Astrocyte (in vitro differentiated cells and primary cell): ENCODE measurements at regions not wholly inside any gene's neighbourhood (a gene's known extent, or its start where the extent isn't known, plus 50 kb on each side); places are given as distances from the start of the nearest gene placed in this dataset.

Experiments
- DNase-seq: peaks from one replicate; pipeline ENCODE4 v3.0.0-alpha.2; 2010; ENCODE audit warnings: low read depth
- FAIRE-seq: peaks from 2 replicates; lab custom pipeline; 2011; peaks lifted over from hg19 to GRCh38; lab: Jason Lieb, UNC
- H2AFZ ChIP-seq: 2 replicates; pipeline ENCODE4 v1.6.0; 2012; ENCODE audit warnings: low read depth, low read length, inconsistent platforms
- H3K27ac ChIP-seq: 2 replicates; pipeline ENCODE4 v1.5.1; 2011; ENCODE audit warnings: low read depth, low read length, inconsistent platforms
- H3K27me3 ChIP-seq: 2 replicates; pipeline ENCODE4 v1.6.0; 2011; ENCODE audit warnings: low read length, inconsistent platforms; ENCODE audit not compliant: insufficient read depth
- H3K36me3 ChIP-seq: 2 replicates; pipeline ENCODE4 v1.5.1; 2011; ENCODE audit warnings: low read length, inconsistent platforms; ENCODE audit not compliant: insufficient read depth
- H3K4me1 ChIP-seq: 2 replicates; pipeline ENCODE4 v1.5.1; 2011; ENCODE audit warnings: low read length, inconsistent platforms; ENCODE audit not compliant: insufficient read depth
- H3K4me2 ChIP-seq: 2 replicates; pipeline ENCODE4 v1.6.0; 2012; ENCODE audit warnings: low read length, inconsistent platforms
- H3K4me3 ChIP-seq: 2 replicates; pipeline ENCODE4 v1.5.1; 2011; ENCODE audit warnings: low read depth, mild to moderate bottlenecking, low read length, inconsistent platforms; ENCODE audit not compliant: insufficient read depth
- H3K79me2 ChIP-seq: 2 replicates; pipeline ENCODE4 v1.6.0; 2012; ENCODE audit warnings: mild to moderate bottlenecking, low read length, inconsistent platforms; ENCODE audit not compliant: insufficient read depth
- H3K9ac ChIP-seq: 2 replicates; pipeline ENCODE4 v1.6.0; 2012; ENCODE audit warnings: mild to moderate bottlenecking, low read length, inconsistent platforms
- H3K9me3 ChIP-seq: 2 replicates; pipeline ENCODE4 v1.5.1; 2012; ENCODE audit warnings: low read depth, mild to moderate bottlenecking, low read length, inconsistent platforms; ENCODE audit not compliant: insufficient read depth
- H4K20me1 ChIP-seq: 2 replicates; pipeline ENCODE4 v1.6.0; 2012; ENCODE audit warnings: low read length, inconsistent platforms; ENCODE audit not compliant: insufficient read depth
- H3K27ac Mint-ChIP-seq: one replicate; pipeline ENCODE4 v1.8.0; 2021; ENCODE audit warnings: mild to moderate bottlenecking, mixed read lengths; ENCODE audit not compliant: unreplicated experiment
- H3K27me3 Mint-ChIP-seq: one replicate; pipeline ENCODE4 v1.8.0; 2021; ENCODE audit warnings: low read depth, mixed read lengths; ENCODE audit not compliant: unreplicated experiment
- H3K36me3 Mint-ChIP-seq: one replicate; pipeline ENCODE4 v1.8.0; 2021; ENCODE audit warnings: low read depth, mixed read lengths; ENCODE audit not compliant: unreplicated experiment
- H3K4me1 Mint-ChIP-seq: one replicate; pipeline ENCODE4 v1.8.0; 2021; ENCODE audit warnings: low read depth, mixed read lengths; ENCODE audit not compliant: unreplicated experiment
- H3K4me3 Mint-ChIP-seq: one replicate; pipeline ENCODE4 v1.8.0; 2021; ENCODE audit warnings: mild to moderate bottlenecking, moderate library complexity, mixed read lengths; ENCODE audit not compliant: unreplicated experiment
- H3K9me3 Mint-ChIP-seq: one replicate; pipeline ENCODE4 v1.8.0; 2021; ENCODE audit warnings: mild to moderate bottlenecking, mixed read lengths; ENCODE audit not compliant: unreplicated experiment
- EZH2 ChIP-seq: IDR thresholded peaks from 2 replicates; pipeline ENCODE4 v1.6.1; 2012; ENCODE audit warnings: mild to moderate bottlenecking, low read length, inconsistent platforms; ENCODE audit not compliant: insufficient read depth
- TF ChIP-seq, protein P1 (sequence below): IDR thresholded peaks from 2 replicates; pipeline ENCODE4 v1.5.1; 2011; ENCODE audit warnings: low read depth, mild to moderate bottlenecking, inconsistent platforms, low read length, moderate library complexity; ENCODE audit not compliant: insufficient read depth

DNA sequence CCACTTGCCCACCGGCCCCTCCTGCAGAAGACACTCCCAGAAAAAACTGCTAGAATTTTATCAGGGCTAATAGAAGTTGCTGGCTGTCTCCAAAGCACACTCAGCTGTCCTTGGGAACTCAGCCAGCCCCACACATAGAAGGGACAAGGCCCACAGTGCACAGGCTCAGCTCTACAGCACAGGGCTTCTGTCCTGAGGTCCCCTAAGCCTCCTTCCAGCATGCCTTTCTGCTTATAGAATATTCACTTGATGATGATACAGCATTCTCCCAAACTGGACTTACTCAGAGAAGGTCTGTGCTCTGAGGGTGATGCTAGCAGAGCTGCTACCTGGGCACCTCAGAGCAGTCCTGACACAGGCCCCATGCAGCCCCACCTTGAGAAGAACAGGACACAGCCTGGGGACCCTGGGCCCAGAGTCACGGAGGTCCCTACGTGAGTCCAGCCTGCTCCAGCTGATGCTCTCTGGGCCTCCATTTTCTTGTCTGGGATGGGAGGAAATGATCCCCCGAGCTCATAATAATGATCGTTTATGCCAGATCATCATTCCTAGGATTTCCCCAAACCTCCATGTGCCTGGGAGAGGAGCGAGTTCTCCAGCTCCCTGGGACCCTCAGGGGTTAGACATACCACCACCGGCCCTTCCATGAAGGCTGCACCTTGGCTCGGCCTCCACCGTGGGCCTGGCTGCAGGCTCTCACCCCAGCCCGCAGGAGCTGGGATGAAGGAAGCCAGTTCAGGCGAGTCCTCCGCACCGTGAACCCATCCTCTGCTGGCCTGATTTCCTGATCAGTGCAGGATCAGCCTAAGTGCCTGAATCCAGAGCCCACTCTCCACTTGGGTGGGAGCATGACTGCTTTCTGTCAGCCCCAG is 145.6 kb downstream of the ZNF248 start:
- Mint-ChIP-seq H3K9me3 (peaks cover 2% of the 10 kb centered on the region), H3K36me3 (no peaks in the 10 kb centered on the region), H3K27me3 (no peaks in the 10 kb centered on the region), H3K4me1 (no peaks in the 10 kb centered on the region), H3K4me3 (no peak overlapping the region), H3K27ac (no peak overlapping the region)
- Histone ChIP-seq H3K9ac (no peak overlapping the region), H3K4me1 (no peaks in the 10 kb centered on the region), H3K4me2 (no peak overlapping the region), H4K20me1 (no peaks in the 10 kb centered on the region), H3K36me3 (no peaks in the 10 kb centered on the region), H3K27me3 (no peaks in the 10 kb centered on the region), H3K4me3 (no peak overlapping the region), H3K79me2 (no peaks in the 10 kb centered on the region), H3K27ac (no peak overlapping the region), H2AFZ (no peak overlapping the region), H3K9me3 (peaks cover 12% of the 10 kb centered on the region)
- FAIRE-seq = no peak
- DNase-seq = no peak
- TF ChIP-seq, protein P1, sequence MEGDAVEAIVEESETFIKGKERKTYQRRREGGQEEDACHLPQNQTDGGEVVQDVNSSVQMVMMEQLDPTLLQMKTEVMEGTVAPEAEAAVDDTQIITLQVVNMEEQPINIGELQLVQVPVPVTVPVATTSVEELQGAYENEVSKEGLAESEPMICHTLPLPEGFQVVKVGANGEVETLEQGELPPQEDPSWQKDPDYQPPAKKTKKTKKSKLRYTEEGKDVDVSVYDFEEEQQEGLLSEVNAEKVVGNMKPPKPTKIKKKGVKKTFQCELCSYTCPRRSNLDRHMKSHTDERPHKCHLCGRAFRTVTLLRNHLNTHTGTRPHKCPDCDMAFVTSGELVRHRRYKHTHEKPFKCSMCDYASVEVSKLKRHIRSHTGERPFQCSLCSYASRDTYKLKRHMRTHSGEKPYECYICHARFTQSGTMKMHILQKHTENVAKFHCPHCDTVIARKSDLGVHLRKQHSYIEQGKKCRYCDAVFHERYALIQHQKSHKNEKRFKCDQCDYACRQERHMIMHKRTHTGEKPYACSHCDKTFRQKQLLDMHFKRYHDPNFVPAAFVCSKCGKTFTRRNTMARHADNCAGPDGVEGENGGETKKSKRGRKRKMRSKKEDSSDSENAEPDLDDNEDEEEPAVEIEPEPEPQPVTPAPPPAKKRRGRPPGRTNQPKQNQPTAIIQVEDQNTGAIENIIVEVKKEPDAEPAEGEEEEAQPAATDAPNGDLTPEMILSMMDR = no peak
- TF ChIP-seq EZH2 = no peak

DNA sequence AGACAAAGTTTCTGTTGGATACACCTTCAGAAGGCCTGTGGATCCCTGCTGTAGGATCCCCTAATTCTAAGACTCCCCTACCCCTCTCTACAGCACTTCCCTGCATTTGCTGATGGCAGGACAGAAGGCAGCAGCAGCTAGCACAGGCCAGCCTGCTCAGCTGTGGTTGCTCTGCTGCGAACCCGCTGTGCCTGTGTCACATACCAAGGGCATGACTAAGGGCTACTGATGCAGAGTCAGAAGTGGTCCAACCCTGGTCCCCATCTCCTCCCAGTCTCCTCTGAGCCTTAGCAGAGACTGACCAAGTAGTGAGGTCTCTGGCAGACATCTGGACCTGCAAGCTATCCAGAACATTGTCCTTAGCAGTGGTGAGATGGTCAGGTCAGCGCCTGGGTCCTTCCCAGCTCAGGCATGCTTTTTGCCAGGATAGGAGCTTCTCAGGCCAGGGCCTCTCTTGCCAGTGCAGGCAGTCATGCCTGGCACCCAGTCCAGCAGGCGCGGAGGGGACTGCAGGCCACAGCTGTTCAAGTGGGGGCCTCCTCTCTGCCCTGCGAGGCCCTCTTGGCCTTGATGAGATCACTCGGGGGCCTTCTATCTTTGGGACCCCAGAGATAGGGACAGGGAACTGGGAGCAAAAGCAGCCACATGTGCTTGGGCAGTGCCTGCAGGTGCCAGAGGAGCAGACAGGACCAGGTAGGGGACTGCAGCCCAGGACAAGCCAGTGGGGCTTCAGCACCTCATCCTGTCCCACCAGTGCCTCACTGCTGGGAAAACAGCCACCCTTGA is 146.4 kb downstream of the ZNF248 start:
- Mint-ChIP-seq H3K36me3 (no peaks in the 10 kb centered on the region), H3K4me1 (no peaks in the 10 kb centered on the region), H3K27ac (no peak overlapping the region), H3K9me3 (peaks cover 2% of the 10 kb centered on the region), H3K4me3 (no peak overlapping the region), H3K27me3 (no peaks in the 10 kb centered on the region)
- Histone ChIP-seq H4K20me1 (no peaks in the 10 kb centered on the region), H3K4me1 (no peaks in the 10 kb centered on the region), H3K27me3 (no peaks in the 10 kb centered on the region), H3K36me3 (no peaks in the 10 kb centered on the region), H3K27ac (no peak overlapping the region), H3K4me3 (no peak overlapping the region), H3K9me3 (peaks cover 12% of the 10 kb centered on the region), H2AFZ (no peak overlapping the region), H3K79me2 (no peaks in the 10 kb centered on the region), H3K4me2 (no peak overlapping the region), H3K9ac (no peak overlapping the region)
- no peak for FAIRE-seq
- DNase-seq = no peak
- TF ChIP-seq EZH2 = no peak
- TF ChIP-seq, protein P1 = no peak
